HepG2 (cell line): ENCODE measurements at regions not wholly inside any gene's neighbourhood (a gene's known extent, or its start where the extent isn't known, plus 50 kb on each side); places are given as distances from the start of the nearest gene placed in this dataset.

ENCODE experiments used
- ARID2 ChIP-seq: sonication (generic); formaldehyde crosslinking; IDR thresholded peaks from 2 replicates; pipeline ENCODE4 v1.8.1; 2022; ENCODE audit warnings: mild to moderate bottlenecking, missing genetic modification reagents, borderline replicate concordance
- CREM ChIP-seq, 2 experiments: sonication (generic) in 1 of 2; formaldehyde crosslinking in 1 of 2; IDR thresholded peaks; 2 replicates each; pipeline versions ENCODE4 v1.4.0 to v1.6.1; 2016 to 2020; ENCODE audit warnings: antibody characterized with exemption in 1 of 2, mild to moderate bottlenecking in 1 of 2, missing genetic modification reagents in 1 of 2
- HHEX ChIP-seq: IDR thresholded peaks from 2 replicates; pipeline ENCODE4 v1.6.1; 2016; ENCODE audit warnings: control low read depth
- HNF4A ChIP-seq: sonication (generic); formaldehyde crosslinking; IDR thresholded peaks from 2 replicates; pipeline ENCODE4 v1.4.0; 2020; ENCODE audit warnings: missing genetic modification reagents
- MED8 ChIP-seq: sonication (generic); formaldehyde crosslinking; IDR thresholded peaks from 2 replicates; pipeline ENCODE4 v1.8.1; 2023; ENCODE audit warnings: mild to moderate bottlenecking, missing genetic modification reagents; ENCODE audit not compliant: insufficient replicate concordance
- NFAT5 ChIP-seq: sonication (generic); formaldehyde crosslinking; IDR thresholded peaks from 2 replicates; pipeline ENCODE4 v1.4.0; 2020; ENCODE audit warnings: missing genetic modification reagents
- SKI ChIP-seq: fragments of 450-650 bp; IDR thresholded peaks from one replicate; pipeline ENCODE4 v1.6.1; 2018; ENCODE audit warnings: mild to moderate bottlenecking; ENCODE audit not compliant: partially characterized antibody
- ZNF234 ChIP-seq: sonication (generic); formaldehyde crosslinking; conservative IDR thresholded peaks from 2 replicates; pipeline ENCODE4 v1.5.1; 2020; ENCODE audit warnings: mild to moderate bottlenecking, missing genetic modification reagents
- ZNF460 ChIP-seq: sonication (generic); formaldehyde crosslinking; IDR thresholded peaks from 2 replicates; pipeline ENCODE4 v1.5.1; 2020; ENCODE audit warnings: missing genetic modification reagents, mild to moderate bottlenecking, borderline replicate concordance
- ZNF510 ChIP-seq: sonication (generic); formaldehyde crosslinking; IDR thresholded peaks from 2 replicates; pipeline ENCODE4 v1.4.0; 2020; ENCODE audit warnings: low read depth, mild to moderate bottlenecking, missing genetic modification reagents
- ZNF577 ChIP-seq: sonication (generic); formaldehyde crosslinking; IDR thresholded peaks from 2 replicates; pipeline ENCODE4 v1.4.0; 2020; ENCODE audit warnings: mild to moderate bottlenecking, low read depth, missing genetic modification reagents, borderline replicate concordance
- ZNF781 ChIP-seq: sonication (generic); formaldehyde crosslinking; IDR thresholded peaks from 2 replicates; pipeline ENCODE4 v1.5.1; 2020; ENCODE audit warnings: borderline replicate concordance, mild to moderate bottlenecking, missing genetic modification reagents; ENCODE audit errors: not compliant biosample characterization
- TF ChIP-seq, protein P1 (sequence below): sonication (generic); formaldehyde crosslinking; IDR thresholded peaks from one replicate; pipeline ENCODE4 v1.5.1; 2020; ENCODE audit warnings: mild to moderate bottlenecking, missing genetic modification reagents; ENCODE audit errors: not compliant biosample characterization
- TF ChIP-seq, protein P2 (sequence below): sonication (generic); formaldehyde crosslinking; IDR thresholded peaks from 2 replicates; pipeline ENCODE4 v1.8.0; 2022; ENCODE audit warnings: missing genetic modification reagents, mild to moderate bottlenecking, borderline replicate concordance

- TF ChIP-seq, protein P1, sequence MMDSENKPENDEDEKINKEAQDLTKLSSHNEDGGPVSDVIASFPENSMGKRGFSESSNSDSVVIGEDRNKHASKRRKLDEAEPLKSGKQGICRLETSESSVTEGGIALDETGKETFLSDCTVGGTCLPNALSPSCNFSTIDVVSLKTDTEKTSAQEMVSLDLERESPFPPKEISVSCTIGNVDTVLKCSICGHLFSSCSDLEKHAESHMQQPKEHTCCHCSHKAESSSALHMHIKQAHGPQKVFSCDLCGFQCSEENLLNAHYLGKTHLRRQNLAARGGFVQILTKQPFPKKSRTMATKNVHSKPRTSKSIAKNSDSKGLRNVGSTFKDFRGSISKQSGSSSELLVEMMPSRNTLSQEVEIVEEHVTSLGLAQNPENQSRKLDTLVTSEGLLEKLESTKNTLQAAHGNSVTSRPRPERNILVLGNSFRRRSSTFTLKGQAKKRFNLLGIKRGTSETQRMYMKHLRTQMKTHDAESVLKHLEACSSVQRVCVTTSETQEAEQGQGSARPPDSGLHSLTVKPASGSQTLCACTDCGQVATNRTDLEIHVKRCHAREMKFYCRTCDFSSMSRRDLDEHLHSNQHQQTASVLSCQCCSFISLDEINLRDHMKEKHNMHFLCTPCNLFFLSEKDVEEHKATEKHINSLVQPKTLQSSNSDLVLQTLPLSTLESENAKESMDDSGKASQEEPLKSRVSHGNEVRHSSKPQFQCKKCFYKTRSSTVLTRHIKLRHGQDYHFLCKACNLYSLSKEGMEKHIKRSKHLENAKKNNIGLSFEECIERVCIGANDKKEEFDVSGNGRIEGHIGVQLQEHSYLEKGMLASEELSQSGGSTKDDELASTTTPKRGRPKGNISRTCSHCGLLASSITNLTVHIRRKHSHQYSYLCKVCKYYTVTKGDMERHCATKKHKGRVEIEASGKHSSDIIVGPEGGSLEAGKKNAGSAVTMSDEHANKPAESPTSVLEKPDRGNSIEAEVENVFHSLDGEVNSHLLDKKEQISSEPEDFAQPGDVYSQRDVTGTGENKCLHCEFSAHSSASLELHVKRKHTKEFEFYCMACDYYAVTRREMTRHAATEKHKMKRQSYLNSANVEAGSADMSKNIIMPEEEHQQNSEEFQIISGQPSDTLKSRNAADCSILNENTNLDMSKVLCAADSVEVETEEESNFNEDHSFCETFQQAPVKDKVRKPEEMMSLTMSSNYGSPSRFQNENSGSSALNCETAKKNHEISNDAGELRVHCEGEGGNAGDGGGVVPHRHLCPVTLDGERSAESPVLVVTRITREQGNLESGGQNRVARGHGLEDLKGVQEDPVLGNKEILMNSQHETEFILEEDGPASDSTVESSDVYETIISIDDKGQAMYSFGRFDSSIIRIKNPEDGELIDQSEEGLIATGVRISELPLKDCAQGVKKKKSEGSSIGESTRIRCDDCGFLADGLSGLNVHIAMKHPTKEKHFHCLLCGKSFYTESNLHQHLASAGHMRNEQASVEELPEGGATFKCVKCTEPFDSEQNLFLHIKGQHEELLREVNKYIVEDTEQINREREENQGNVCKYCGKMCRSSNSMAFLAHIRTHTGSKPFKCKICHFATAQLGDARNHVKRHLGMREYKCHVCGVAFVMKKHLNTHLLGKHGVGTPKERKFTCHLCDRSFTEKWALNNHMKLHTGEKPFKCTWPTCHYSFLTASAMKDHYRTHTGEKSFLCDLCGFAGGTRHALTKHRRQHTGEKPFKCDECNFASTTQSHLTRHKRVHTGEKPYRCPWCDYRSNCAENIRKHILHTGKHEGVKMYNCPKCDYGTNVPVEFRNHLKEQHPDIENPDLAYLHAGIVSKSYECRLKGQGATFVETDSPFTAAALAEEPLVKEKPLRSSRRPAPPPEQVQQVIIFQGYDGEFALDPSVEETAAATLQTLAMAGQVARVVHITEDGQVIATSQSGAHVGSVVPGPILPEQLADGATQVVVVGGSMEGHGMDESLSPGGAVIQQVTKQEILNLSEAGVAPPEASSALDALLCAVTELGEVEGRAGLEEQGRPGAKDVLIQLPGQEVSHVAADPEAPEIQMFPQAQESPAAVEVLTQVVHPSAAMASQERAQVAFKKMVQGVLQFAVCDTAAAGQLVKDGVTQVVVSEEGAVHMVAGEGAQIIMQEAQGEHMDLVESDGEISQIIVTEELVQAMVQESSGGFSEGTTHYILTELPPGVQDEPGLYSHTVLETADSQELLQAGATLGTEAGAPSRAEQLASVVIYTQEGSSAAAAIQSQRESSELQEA (CRISPR knock-in tag): no peak
- TF ChIP-seq ARID2 (CRISPR knock-in tag) (no peak), CREM (IDR thresholded peaks at IDR 0.05) (0 out of 2 replicates have a peak, but pooled peaks have one; percentile 37), CREM (CRISPR knock-in tag; IDR thresholded peaks at IDR 0.05) (no peak), ZNF577 (CRISPR knock-in tag) (no peak), HHEX (CRISPR knock-in tag) (peak; percentile 52; the same call in 1 of the 2 replicates), ZNF460 (CRISPR knock-in tag) (no peak), MED8 (CRISPR knock-in tag) (no peak), SKI (peak; percentile 76), ZNF234 (CRISPR knock-in tag) (no peak), ZNF781 (CRISPR knock-in tag) (no peak), ZNF510 (no peak), NFAT5 (no peak), HNF4A (CRISPR knock-in tag) (peak; percentile 98)
- TF ChIP-seq, protein P2, sequence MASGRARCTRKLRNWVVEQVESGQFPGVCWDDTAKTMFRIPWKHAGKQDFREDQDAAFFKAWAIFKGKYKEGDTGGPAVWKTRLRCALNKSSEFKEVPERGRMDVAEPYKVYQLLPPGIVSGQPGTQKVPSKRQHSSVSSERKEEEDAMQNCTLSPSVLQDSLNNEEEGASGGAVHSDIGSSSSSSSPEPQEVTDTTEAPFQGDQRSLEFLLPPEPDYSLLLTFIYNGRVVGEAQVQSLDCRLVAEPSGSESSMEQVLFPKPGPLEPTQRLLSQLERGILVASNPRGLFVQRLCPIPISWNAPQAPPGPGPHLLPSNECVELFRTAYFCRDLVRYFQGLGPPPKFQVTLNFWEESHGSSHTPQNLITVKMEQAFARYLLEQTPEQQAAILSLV: no peak
These were observed 153.1 kb upstream of the PKDCC start (continued) for GRCh38 chr2:41894563-41895333.
